AG04450 (cell line): ENCODE measurements at regions not wholly inside any gene's neighbourhood (a gene's known extent, or its start where the extent isn't known, plus 50 kb on each side); places are given as distances from the start of the nearest gene placed in this dataset.

ENCODE experiments used
- CTCF ChIA-PET: fragments of 300-600, 350-600 bp; formaldehyde crosslinking; extraction: SDS; loops from one replicate; lab custom pipeline; 2022; ENCODE audit warnings: antibody characterized with exemption, inconsistent platforms; lab: Charles Lee
- POLR2A ChIA-PET: fragments of 350-600 bp; formaldehyde crosslinking; extraction: SDS; loops from one replicate; lab custom pipeline; 2021; ENCODE audit warnings: antibody characterized with exemption, inconsistent platforms; lab: Yijun Ruan, JAX
- DNase-seq: peaks from one replicate; pipeline ENCODE4 v3.0.0-alpha.2; 2011; ENCODE audit warnings: low read depth, low spot score
- H3K27ac ChIP-seq: one replicate; pipeline ENCODE4 v1.5.1; 2012; ENCODE audit warnings: low read depth, low read length, control low read depth
- H3K27me3 ChIP-seq: one replicate; pipeline ENCODE4 v1.6.0; 2012; ENCODE audit warnings: low read length; ENCODE audit not compliant: control insufficient read depth, insufficient read depth
- H3K4me3 ChIP-seq: 2 replicates; pipeline ENCODE4 v1.5.1; 2011; ENCODE audit warnings: mild to moderate bottlenecking, low read depth, low read length, control low read depth
- H3K9me3 ChIP-seq: 2 replicates; pipeline ENCODE4 v1.5.1; 2012; ENCODE audit warnings: low read length; ENCODE audit not compliant: control insufficient read depth, insufficient read depth
- TF ChIP-seq, protein P1 (sequence below): IDR thresholded peaks from 2 replicates; pipeline ENCODE4 v1.5.1; 2011; ENCODE audit warnings: low read depth, low read length, control low read depth, inconsistent platforms

DNA sequence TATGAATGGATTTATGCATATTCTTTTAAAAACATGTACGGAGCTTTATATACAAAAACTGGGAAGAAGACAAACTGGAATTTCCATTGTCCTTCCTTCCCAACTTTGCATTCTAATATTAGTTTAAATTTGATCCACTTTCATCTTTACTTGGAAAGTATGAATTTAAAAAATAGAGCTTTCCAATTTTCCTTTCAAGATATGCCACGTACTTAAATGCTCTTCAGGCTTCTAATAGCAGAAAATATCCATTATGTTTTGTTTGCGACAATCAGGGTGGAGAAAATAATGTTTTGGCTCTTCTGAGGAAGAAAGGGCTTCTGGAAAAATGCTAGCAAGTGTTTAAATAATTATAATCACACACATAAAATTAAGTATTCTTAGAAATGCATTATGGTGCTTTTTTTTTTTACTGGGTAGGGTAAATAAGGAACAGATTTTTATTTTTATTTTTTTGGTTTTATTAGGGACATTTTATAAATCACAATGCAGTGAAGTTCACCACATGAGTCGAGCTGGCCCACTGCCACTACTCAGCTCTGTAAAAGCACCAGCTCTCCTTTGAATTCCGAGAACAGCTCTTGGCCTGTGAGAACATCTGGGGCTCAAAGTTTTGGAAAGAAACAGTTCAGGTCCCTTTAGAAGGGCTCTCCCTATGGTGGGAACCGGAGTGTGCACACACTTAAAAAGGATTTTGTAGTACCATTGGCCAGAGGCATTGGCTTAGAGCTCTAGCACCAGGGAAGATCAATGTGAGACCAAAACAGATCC, 287.4 kb upstream of the LYPLAL1 start:
- Histone ChIP-seq H3K27ac (no peak overlapping the region), H3K27me3 (no peaks in the 10 kb centered on the region), H3K4me3 (no peak overlapping the region), H3K9me3 (peaks cover 4% of the 10 kb centered on the region; the same call in 1 of the 2 replicates)
- DNase-seq = no peak
- POLR2A ChIA-PET = interaction anchor here (0.5 kb wide), 1 partner anchor 473 kb away, joined by 3 read pairs; no protein-coding TSS in a partner anchor
- TF ChIP-seq, protein P1, sequence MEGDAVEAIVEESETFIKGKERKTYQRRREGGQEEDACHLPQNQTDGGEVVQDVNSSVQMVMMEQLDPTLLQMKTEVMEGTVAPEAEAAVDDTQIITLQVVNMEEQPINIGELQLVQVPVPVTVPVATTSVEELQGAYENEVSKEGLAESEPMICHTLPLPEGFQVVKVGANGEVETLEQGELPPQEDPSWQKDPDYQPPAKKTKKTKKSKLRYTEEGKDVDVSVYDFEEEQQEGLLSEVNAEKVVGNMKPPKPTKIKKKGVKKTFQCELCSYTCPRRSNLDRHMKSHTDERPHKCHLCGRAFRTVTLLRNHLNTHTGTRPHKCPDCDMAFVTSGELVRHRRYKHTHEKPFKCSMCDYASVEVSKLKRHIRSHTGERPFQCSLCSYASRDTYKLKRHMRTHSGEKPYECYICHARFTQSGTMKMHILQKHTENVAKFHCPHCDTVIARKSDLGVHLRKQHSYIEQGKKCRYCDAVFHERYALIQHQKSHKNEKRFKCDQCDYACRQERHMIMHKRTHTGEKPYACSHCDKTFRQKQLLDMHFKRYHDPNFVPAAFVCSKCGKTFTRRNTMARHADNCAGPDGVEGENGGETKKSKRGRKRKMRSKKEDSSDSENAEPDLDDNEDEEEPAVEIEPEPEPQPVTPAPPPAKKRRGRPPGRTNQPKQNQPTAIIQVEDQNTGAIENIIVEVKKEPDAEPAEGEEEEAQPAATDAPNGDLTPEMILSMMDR = no peak
- CTCF ChIA-PET = interaction anchor here (1.1 kb wide), 1 partner anchor 181 kb away, joined by 3 read pairs; no protein-coding TSS in a partner anchor

DNA sequence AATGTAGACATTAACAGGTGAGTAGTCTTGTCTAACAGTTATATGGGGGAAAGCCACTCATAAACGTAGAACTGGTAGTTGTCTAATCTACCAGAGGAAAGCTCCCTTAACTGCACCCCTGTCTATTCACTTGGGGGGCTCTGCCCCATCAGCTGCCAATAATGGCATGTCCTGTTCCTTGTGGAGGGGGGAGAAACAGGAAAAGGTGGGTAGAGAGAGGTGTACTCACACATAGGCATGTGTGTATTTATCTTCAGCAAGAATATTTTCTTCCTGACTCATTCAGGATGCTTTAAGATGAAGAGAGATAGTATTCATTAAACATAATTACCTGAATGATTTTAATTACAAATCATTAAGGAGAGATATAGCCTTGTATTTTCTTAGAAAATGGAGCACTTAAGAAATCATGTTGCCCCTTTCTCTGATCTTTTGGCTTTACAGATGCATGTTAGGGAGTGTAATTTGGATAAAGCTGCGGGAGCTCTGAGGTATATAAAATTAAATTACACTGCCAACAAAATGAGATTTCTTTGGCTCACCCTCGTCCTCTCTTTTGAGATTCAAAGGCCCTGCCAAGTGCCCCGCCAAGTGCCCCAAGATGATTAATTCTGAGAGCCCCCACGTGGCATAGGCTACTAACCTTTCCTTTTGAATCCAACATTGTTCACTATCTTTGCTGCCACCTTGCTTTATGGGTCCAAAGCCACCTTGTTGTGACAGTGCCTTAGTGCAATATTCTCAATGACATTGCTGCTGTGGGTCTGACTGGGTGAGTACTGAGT, 286.3 kb upstream of the LYPLAL1 start:
- POLR2A ChIA-PET = interaction anchor here (0.5 kb wide), 1 partner anchor 474 kb away, joined by 3 read pairs; no protein-coding TSS in a partner anchor
- no peaks in the 10 kb centered on the region for H3K27me3 ChIP-seq

DNA sequence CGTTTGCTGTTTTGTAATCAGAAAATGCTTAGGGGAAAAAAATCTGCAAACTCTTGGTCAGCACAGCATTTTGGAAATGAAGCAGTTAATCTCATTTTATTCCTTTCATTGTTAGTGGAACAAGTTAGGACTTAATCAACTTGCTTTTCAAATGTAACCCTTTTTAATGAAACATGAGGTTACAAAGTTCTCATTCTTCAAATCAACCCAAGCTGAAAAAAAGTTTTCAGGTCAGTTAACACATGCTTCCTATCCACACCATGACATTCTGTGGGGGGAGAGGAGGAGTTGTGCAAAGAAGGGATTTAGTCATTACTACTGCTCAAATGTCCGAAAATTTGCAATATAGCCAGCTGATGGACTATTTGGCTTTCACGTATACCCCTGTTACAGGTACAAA, 283.2 kb upstream of the LYPLAL1 start:
- TF ChIP-seq, protein P1 = no peak
- Histone ChIP-seq H3K27me3 (no peaks in the 10 kb centered on the region), H3K27ac (no peak overlapping the region), H3K4me3 (no peak overlapping the region), H3K9me3 (no peaks in the 10 kb centered on the region)
- CTCF ChIA-PET = interaction anchor here (0.6 kb wide), 1 partner anchor 339 kb away, joined by 3 read pairs; no protein-coding TSS in a partner anchor
- POLR2A ChIA-PET = no interaction called here
- DNase-seq = no peak

More for the DNA sequence above, 286.3 kb upstream of the LYPLAL1 start:
- H3K27ac ChIP-seq = no peak overlapping the region
- TF ChIP-seq, protein P1 = no peak
- CTCF ChIA-PET = no interaction called here
- H3K9me3 ChIP-seq = peaks cover 4% of the 10 kb centered on the region; the same call in 1 of the 2 replicates
- DNase-seq = no peak
- H3K4me3 ChIP-seq = no peak overlapping the region

DNA sequence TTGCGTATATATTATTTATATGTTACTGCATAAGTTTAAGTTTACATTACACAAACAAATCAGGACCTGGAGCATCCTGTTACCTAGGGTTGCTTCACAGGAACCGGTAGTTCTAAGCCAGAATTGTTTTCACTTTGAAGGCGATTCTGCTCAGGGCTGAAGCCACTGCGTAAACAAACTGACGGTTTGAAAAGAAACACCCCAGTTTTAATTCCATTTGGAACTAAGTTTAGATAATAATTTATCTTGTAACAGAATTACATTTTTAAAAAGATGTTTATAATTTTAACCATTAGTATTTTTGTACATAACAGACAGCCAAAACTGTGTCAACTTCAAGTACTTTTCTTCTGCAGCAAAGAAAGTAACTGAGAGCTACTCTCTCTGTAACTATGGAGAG, 282.1 kb upstream of the LYPLAL1 start:
- H3K4me3 ChIP-seq = no peak overlapping the region
- CTCF ChIA-PET = no interaction called here
- TF ChIP-seq, protein P1 = no peak
- H3K27ac ChIP-seq = no peak overlapping the region
- H3K27me3 ChIP-seq = no peaks in the 10 kb centered on the region
- no peaks in the 10 kb centered on the region for H3K9me3 ChIP-seq
- no peak for DNase-seq
- POLR2A ChIA-PET = no interaction called here
